ENCODE measurements at regions not wholly inside any gene's neighbourhood (a gene's known extent, or its start where the extent isn't known, plus 50 kb on each side); places are given as distances from the start of the nearest gene placed in this dataset.

- no peak for TF ChIP-seq POLR2A (IDR thresholded peaks at IDR 0.05)
- no peak for TF ChIP-seq CTCF (IDR thresholded peaks at IDR 0.05)
Observed at GRCh38 chr2:129199501-129199900, 780.0 kb upstream of the RAB6C start.

Data from Peyer's patch (tissue), 4 donors.